ENCODE measurements at regions not wholly inside any gene's neighbourhood (a gene's known extent, or its start where the extent isn't known, plus 50 kb on each side); places are given as distances from the start of the nearest gene placed in this dataset.
"Not testable (repeated sequence)": the region's sequence is repeated elsewhere in the genome, so short reads cannot be mapped to it uniquely, and the experiment has no call there.

DNA sequence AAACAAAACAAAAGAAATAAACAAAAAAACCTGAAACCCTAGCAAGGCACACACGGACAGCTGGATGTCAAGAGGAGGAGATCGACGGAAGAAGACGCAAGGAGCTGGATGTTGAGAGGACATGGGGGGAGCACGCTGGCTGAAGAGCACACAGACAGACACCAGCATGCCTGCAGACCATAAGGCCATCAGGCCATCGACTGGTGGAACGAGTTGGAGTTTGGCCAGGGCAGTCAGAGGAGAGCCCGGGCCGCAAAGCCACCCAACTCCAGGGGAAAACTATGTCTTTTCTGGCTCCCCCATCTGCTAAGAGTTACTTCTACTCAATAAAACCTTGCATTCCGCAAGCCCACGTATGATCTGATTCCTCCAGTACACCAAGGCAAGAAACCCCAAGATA is 979.6 kb downstream of the PCDH17 start:
- in situ Hi-C loops (cut with HindIII; ENCODE audit: low pct_unique_long_range_greater_than_20kb, low sequenced_read_pairs): no loop called here
- DNase-seq (ENCODE audit: low read depth): no peak

- no peak for DNase-seq (ENCODE audit: low read depth)
- in situ Hi-C loops (cut with HindIII; ENCODE audit: low pct_unique_long_range_greater_than_20kb, low sequenced_read_pairs): no loop called here
These were observed 986.5 kb downstream of the PCDH17 start for GRCh38 chr13:58617880-58618665.

- in situ Hi-C loops (cut with HindIII; ENCODE audit: low pct_unique_long_range_greater_than_20kb, low sequenced_read_pairs): no loop called here
- DNase-seq (ENCODE audit: low read depth): no peak
These were observed 988.0 kb downstream of the PCDH17 start for GRCh38 chr13:58619396-58620113.

- in situ Hi-C loops (cut with HindIII; ENCODE audit: low pct_unique_long_range_greater_than_20kb, low sequenced_read_pairs): no loop called here
These were observed 988.6 kb downstream of the PCDH17 start for GRCh38 chr13:58620176-58620575.

DNA sequence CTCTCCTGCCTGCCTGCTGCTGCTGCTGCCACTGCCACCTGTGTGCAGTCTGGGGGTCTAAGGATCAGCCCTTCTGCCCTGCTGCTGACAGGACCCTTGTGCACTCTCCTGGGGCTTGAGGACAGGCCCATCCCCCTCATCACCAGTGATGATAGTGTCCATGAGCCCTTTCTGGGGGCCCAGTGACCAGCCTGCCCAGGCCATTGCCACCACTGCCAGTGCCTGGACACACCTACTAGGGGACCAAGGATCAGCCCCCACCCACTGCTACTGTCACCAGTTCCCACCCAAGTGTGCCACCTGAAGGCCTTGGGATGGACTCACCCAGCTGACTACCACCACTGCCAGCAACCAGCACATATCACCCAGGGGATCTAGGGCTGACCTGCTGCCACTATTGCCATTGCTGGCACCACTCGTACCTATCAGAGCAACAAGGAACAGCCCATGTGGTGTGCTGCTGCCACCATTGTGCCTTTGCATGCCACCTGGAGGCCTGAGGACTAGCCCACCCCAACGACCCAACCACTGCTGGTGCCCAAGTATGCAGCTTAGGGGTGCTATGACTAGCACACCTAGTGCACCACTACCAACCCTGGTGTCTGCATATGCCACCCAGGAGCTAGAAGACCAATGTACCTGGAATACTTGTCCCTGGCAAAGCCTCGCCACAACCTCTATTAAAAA is 994.3 kb downstream of the PCDH17 start:
- in situ Hi-C loops (cut with HindIII; ENCODE audit: low pct_unique_long_range_greater_than_20kb, low sequenced_read_pairs): no loop called here
- no peak for DNase-seq (ENCODE audit: low read depth)

More at GRCh38 chr13:58620176-58620575, 988.6 kb downstream of the PCDH17 start:
- no peak for DNase-seq (ENCODE audit: low read depth)

DNA sequence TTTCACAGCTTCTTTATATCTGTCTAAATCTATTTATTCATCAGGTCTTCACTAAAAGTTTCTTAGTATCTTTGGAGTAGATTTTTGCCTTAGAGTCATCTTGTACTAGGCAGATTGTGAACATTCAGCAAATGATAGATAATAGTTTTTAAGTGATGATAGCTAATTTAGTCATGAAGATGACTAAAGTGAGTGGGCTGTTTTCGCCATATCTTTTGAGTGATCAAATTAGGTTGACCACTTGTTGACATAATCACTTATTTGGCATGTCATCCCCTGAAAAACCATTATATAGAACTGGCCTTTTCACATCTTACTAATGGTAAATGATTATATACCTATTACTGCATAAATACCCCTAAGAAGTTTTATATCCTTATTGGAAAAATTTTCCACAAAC is 999.2 kb downstream of the PCDH17 start:
- DNase-seq (ENCODE audit: low read depth): no peak
- in situ Hi-C loops (cut with HindIII; ENCODE audit: low pct_unique_long_range_greater_than_20kb, low sequenced_read_pairs): no loop called here

GRCh38 chr13:58633226-58633625 is 1001.7 kb downstream of the PCDH17 start:
- in situ Hi-C loops (cut with HindIII; ENCODE audit: low pct_unique_long_range_greater_than_20kb, low sequenced_read_pairs): no loop called here
- no peak for DNase-seq (ENCODE audit: low read depth)

DNA sequence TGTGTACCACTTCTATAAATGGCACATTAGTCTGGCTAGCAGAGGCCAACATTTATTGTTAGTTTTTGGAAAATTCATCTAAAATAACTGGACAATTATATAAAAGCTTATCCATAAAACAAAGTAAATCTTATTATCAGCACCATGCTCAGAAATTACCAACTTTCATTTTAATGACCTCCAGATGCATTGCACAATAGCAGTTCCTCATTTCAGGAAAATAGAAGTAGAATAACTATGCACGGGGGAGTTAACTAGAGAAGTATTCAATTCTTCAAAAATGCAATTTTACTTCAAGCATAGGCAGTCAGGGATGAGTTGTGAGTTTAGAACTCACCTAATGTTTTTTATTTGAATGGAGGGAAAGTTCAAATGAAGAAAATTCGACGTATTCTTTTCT is 1023.5 kb downstream of the PCDH17 start:
- DNase-seq (ENCODE audit: low read depth): no peak
- in situ Hi-C loops (cut with HindIII; ENCODE audit: low pct_unique_long_range_greater_than_20kb, low sequenced_read_pairs): no loop called here

DNA sequence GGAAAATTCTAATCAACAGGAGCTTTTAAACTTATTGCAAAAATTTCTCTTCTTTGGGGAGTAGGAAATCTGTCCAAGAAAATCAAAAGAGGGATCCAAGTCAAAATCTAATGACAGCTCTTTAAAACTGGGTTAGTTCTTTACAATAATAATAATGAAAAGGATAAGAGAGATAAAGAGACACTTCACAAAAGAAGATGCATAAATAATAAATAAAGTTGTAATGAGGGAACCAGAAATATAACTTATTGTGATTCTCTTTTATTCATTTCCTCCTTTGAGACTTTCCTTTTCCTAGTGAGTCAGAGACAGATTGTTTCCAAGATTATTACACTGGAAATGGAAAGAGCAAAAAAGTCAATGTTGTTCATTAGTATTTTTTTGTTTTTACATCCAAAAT is 1029.3 kb downstream of the PCDH17 start:
- DNase-seq (ENCODE audit: low read depth): no peak
- in situ Hi-C loops (cut with HindIII; ENCODE audit: low pct_unique_long_range_greater_than_20kb, low sequenced_read_pairs): no loop called here

GRCh38 chr13:58666331-58666730 is 1034.8 kb downstream of the PCDH17 start:
- DNase-seq (ENCODE audit: low read depth): no peak
- in situ Hi-C loops (cut with HindIII; ENCODE audit: low pct_unique_long_range_greater_than_20kb, low sequenced_read_pairs): no loop called here

GRCh38 chr13:58667096-58667495 is 1035.6 kb downstream of the PCDH17 start:
- in situ Hi-C loops (cut with HindIII; ENCODE audit: low pct_unique_long_range_greater_than_20kb, low sequenced_read_pairs): no loop called here

GRCh38 chr13:58680115-58680514 is 1048.6 kb downstream of the PCDH17 start:
- DNase-seq (ENCODE audit: low read depth): no peak
- in situ Hi-C loops (cut with HindIII; ENCODE audit: low pct_unique_long_range_greater_than_20kb, low sequenced_read_pairs): no loop called here

More at GRCh38 chr13:58667096-58667495, 1035.6 kb downstream of the PCDH17 start:
- DNase-seq (ENCODE audit: low read depth): no peak

DNA sequence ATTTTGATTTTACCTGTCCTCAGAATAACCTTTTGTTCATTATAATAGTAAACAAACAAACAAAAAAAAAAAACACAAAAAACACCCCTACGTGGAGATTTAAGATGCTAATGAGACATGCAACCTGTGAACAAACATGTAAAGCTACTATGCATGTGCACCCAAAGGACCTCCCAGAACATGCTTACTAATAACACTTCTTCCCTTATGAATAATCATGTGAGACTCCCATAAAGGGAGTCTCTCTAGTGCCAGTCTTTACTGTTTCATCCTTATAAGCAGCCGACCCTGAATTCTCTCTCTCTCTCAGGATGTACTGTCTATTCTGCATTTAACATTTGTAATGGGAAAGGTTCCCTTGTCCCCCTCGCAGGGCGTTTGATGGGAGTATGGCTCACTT is 1051.1 kb downstream of the PCDH17 start:
- in situ Hi-C loops (cut with HindIII; ENCODE audit: low pct_unique_long_range_greater_than_20kb, low sequenced_read_pairs): no loop called here
- DNase-seq (ENCODE audit: low read depth): no peak

GRCh38 chr13:58687148-58687547 is 1055.6 kb downstream of the PCDH17 start:
- no peak for DNase-seq (ENCODE audit: low read depth)
- in situ Hi-C loops (cut with HindIII; ENCODE audit: low pct_unique_long_range_greater_than_20kb, low sequenced_read_pairs): no loop called here

- DNase-seq (ENCODE audit: low read depth): no peak
- in situ Hi-C loops (cut with HindIII; ENCODE audit: low pct_unique_long_range_greater_than_20kb, low sequenced_read_pairs): no loop called here
These were observed 1067.0 kb downstream of the PCDH17 start for GRCh38 chr13:58698531-58698930.

- in situ Hi-C loops (cut with HindIII; ENCODE audit: low pct_unique_long_range_greater_than_20kb, low sequenced_read_pairs): no loop called here
- no peak for DNase-seq (ENCODE audit: low read depth)
These were observed 1073.4 kb downstream of the PCDH17 start for GRCh38 chr13:58704953-58705352.

DNA sequence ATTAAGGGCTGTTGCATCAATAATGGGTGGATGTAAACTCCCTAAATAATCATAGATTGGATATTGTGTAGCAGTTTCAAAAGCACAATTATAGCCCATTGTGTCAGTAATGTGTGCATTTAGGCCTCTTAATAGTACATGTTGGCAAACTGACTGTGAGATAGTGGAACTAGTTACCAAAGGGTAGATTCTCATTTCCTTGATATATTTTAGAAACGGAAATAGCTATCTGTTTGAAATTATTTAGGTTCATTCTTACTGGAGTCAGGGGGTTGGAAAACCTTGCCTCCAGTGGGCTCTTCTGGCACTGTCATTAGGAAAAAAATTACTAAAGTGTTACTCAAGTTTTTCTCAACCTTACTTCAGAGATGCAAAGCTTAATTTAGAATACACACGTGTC is 1074.9 kb downstream of the PCDH17 start:
- DNase-seq (ENCODE audit: low read depth): no peak
- in situ Hi-C loops (cut with HindIII; ENCODE audit: low pct_unique_long_range_greater_than_20kb, low sequenced_read_pairs): no loop called here

- in situ Hi-C loops (cut with HindIII; ENCODE audit: low pct_unique_long_range_greater_than_20kb, low sequenced_read_pairs): no loop called here
- no peak for DNase-seq (ENCODE audit: low read depth)
These were observed 1080.6 kb downstream of the PCDH17 start for GRCh38 chr13:58712191-58712590.

DNA sequence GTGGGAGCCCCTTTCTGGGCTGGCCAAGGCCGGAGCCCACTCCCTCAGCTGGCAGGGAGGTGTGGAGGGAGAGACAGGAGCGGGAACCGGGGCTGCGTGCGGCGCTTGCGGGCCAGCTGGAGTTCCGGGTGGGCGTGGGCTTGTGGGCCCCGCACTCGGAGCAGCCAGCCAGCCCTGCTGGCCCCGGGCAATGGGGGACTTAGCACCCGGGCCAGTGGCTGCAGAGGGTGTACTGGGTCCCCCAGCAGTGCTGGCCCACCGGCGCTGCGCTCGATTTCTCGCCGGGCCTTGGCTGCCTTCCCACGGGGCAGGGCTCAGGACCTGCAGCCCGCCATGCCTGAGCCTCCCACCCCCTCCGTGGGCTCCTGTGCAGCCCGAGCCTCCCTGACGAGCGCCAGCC is 1082.5 kb downstream of the PCDH17 start:
- DNase-seq (ENCODE audit: low read depth); in situ Hi-C loops (cut with HindIII; ENCODE audit: low pct_unique_long_range_greater_than_20kb, low sequenced_read_pairs): not testable (repeated sequence)

Data from Caki2 (cell line).